D721Med (cell line): ENCODE measurements at regions not wholly inside any gene's neighbourhood (a gene's known extent, or its start where the extent isn't known, plus 50 kb on each side); places are given as distances from the start of the nearest gene placed in this dataset.

ENCODE experiments used
- DNase-seq: peaks from one replicate; pipeline ENCODE4 v3.0.0; 2011; ENCODE audit warnings: low spot score; ENCODE audit not compliant: insufficient read length
- FAIRE-seq: peaks from 2 replicates; lab custom pipeline; 2011; peaks lifted over from hg19 to GRCh38; lab: Jason Lieb, UNC
- TF ChIP-seq, protein P1 (sequence below): IDR thresholded peaks from 2 replicates; pipeline ENCODE4 v1.5.1; 2012; ENCODE audit warnings: mild to moderate bottlenecking, control low read depth; ENCODE audit not compliant: insufficient read depth; ENCODE audit errors: missing control alignments

GRCh38 chr16:77666771-77667170, 55.5 kb upstream of the NUDT7 start:
- TF ChIP-seq, protein P1, sequence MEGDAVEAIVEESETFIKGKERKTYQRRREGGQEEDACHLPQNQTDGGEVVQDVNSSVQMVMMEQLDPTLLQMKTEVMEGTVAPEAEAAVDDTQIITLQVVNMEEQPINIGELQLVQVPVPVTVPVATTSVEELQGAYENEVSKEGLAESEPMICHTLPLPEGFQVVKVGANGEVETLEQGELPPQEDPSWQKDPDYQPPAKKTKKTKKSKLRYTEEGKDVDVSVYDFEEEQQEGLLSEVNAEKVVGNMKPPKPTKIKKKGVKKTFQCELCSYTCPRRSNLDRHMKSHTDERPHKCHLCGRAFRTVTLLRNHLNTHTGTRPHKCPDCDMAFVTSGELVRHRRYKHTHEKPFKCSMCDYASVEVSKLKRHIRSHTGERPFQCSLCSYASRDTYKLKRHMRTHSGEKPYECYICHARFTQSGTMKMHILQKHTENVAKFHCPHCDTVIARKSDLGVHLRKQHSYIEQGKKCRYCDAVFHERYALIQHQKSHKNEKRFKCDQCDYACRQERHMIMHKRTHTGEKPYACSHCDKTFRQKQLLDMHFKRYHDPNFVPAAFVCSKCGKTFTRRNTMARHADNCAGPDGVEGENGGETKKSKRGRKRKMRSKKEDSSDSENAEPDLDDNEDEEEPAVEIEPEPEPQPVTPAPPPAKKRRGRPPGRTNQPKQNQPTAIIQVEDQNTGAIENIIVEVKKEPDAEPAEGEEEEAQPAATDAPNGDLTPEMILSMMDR = no peak
- FAIRE-seq (no peak), DNase-seq (no peak)

- no peak for DNase-seq
- TF ChIP-seq, protein P1 = no peak
- FAIRE-seq = no peak
Observed at GRCh38 chr16:77668201-77668600, 54.1 kb upstream of the NUDT7 start.

DNA sequence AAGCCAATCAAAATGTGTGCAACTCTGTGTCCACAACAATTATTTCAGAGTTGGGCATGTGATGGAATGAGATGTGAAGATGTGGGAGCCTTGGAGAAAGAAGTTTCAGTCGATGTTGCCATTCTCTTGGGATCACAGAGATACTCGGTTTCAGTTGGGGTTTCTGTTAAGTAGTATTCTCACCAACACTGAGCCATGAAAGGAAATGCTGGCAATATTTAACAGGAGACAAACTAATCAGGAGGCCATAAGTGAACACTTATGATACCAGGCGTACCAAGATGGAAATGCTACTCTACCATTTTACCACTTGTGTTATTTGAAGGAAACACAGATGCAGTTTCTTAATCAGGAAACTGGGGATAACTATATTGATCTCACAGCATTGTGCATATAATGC, 53.3 kb upstream of the NUDT7 start:
- TF ChIP-seq, protein P1 = no peak
- DNase-seq (no peak), FAIRE-seq (no peak)
